Activated T-helper 17 cell treated with anti-CD3 and anti-CD28 coated beads, Interleukin-2, amount 50 U/mL, for 72 hours (primary cell): ENCODE measurements at regions not wholly inside any gene's neighbourhood (a gene's known extent, or its start where the extent isn't known, plus 50 kb on each side); places are given as distances from the start of the nearest gene placed in this dataset.

Experiments
- ATAC-seq: fragments of 150-1000 bp; cut with Tn5 transposase; replicated peaks from 2 replicates; pipeline ENCODE4 v1.10.0; 2021; ENCODE audit warnings: mild to moderate bottlenecking, moderate library complexity
- H3K27ac Mint-ChIP-seq: one replicate; pipeline ENCODE4 v1.8.0; 2022; ENCODE audit warnings: mixed read lengths
- H3K27me3 Mint-ChIP-seq: one replicate; pipeline ENCODE4 v1.8.0; 2022; ENCODE audit warnings: mixed read lengths
- H3K36me3 Mint-ChIP-seq: one replicate; pipeline ENCODE4 v1.8.0; 2022; ENCODE audit warnings: low read depth, mild to moderate bottlenecking, mixed read lengths
- H3K4me1 Mint-ChIP-seq: one replicate; pipeline ENCODE4 v1.8.0; 2022; ENCODE audit warnings: mixed read lengths
- H3K4me3 Mint-ChIP-seq: one replicate; pipeline ENCODE4 v1.8.0; 2022; ENCODE audit warnings: mild to moderate bottlenecking, mixed read lengths
- H3K9me3 Mint-ChIP-seq: one replicate; pipeline ENCODE4 v1.8.0; 2022; ENCODE audit warnings: mixed read lengths

DNA sequence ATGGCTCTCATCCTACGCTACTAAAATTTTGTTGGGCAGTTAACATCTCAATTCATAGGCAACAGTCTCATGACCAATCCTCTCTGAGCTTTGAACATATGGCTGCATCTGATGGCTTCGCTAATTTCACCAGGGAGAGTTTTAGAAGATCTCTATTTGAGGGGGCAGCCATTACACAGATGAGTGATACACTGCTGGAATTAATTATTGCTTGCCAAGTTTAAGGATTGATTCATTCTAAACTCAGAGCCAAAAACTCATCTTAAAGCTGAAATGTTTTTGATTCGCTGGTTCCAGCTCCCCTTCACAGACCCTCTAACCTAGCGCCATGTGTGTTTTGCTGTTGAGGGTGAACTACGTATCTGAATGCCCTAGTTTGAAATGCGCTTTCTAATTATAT is 519.9 kb upstream of the WWC1 start:
- peaks cover 4% of the 10 kb centered on the region for H3K27me3 Mint-ChIP-seq
- peaks cover 4% of the 10 kb centered on the region for H3K9me3 Mint-ChIP-seq
- no peak for ATAC-seq
- H3K4me1 Mint-ChIP-seq = no peaks in the 10 kb centered on the region
- no peak overlapping the region for H3K27ac Mint-ChIP-seq
- H3K4me3 Mint-ChIP-seq = no peak overlapping the region
- no peaks in the 10 kb centered on the region for H3K36me3 Mint-ChIP-seq

DNA sequence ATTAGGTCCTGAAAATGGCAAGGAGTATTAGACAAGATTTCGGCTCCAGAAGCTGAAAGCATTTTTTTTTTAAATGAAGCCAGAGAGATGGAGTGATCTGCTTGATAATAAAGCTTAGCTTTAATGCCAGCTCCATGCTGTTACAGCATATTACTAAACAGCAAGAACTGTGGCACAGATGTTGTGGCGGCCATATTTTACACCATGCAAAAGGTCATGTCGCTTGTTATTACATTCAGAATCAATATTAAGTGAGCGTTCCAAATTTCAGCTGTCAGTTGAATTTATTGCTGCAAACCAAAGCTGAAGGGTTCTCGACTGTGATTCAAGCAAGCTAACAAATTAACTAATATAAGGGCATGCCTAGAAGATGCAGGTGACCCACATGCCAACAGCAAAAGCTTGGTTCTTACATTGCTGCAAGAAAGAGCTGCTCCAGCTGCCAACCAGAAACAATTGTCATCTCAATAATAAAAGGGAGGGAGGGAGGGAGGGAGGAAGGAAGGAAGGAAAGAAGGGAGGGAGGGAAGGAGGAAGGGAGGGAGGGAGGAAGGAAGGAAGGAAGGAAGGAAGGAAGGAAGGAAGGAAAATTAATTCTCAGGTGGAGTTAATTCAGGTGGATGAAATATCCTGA is 517.7 kb upstream of the WWC1 start:
- Mint-ChIP-seq H3K4me3 (no peak overlapping the region), H3K27ac (no peak overlapping the region), H3K9me3 (peaks cover 4% of the 10 kb centered on the region), H3K27me3 (peaks cover 4% of the 10 kb centered on the region), H3K4me1 (no peaks in the 10 kb centered on the region), H3K36me3 (no peaks in the 10 kb centered on the region)
- ATAC-seq = no peak

DNA sequence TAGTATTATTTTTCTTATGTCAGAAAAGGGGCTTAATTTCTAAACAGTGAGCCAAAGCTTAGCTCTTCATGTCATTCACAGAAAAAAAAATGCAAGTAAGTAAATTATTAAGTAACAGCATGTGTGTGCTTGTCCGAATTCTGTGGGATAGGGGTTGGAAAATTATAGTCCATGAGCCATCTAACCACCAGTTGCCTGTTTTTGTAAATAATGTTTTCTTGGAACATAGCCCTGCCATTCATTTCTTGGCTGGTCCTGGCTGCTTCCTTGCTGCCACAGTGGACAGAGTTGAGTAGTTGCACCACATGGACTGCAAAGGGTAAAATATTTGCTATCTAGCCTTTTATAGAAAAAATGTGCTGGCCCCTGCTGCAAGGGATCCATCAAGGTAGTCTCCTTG is 513.7 kb upstream of the WWC1 start:
- Mint-ChIP-seq H3K27ac (no peak overlapping the region), H3K4me1 (no peaks in the 10 kb centered on the region), H3K36me3 (no peaks in the 10 kb centered on the region), H3K27me3 (no peaks in the 10 kb centered on the region), H3K9me3 (no peaks in the 10 kb centered on the region), H3K4me3 (no peak overlapping the region)
- no peak for ATAC-seq

DNA sequence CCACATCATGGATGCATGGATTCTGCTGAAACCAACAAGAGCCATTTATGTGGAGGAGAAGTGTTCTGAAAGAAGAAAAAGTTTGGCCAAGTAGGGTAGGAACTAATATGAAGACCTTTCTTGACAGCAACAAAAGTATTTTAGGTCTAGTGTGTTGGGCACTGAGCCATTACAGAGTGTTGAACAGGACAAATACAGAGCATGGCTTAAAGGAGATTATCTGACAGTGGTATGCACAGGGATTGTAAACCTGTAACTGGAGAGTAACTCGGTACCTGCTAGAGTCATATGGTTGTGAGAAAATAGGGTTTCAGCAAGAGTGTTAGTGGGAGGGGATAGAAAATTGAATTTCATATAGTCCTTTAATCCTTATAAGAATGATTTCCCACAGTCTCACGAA is 513.2 kb upstream of the WWC1 start:
- no peak for ATAC-seq
- Mint-ChIP-seq H3K27ac (no peak overlapping the region), H3K9me3 (no peaks in the 10 kb centered on the region), H3K27me3 (no peaks in the 10 kb centered on the region), H3K36me3 (no peaks in the 10 kb centered on the region), H3K4me1 (no peaks in the 10 kb centered on the region), H3K4me3 (no peak overlapping the region)

DNA sequence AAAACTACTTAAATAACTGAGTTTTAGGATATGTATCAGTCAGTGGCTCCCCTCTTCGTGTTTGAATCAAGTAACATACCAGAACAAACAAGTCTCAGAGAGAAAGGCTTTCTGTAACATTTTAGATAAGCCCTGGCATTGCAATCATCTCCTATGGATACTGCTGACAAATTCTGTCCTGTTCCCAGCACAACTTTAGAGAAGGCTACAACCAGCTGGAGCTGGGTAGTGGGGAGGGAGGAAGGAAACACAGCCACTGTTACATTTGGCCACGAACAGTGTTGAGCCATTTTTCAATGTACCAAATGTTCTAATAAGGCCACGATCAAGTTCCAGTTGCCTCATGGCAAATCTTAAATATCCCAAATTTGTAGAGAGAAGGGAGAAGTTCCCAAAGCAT is 511.8 kb upstream of the WWC1 start:
- H3K27me3 Mint-ChIP-seq = no peaks in the 10 kb centered on the region
- H3K4me1 Mint-ChIP-seq = no peaks in the 10 kb centered on the region
- H3K27ac Mint-ChIP-seq = no peak overlapping the region
- no peaks in the 10 kb centered on the region for H3K9me3 Mint-ChIP-seq
- no peak for ATAC-seq
- H3K36me3 Mint-ChIP-seq = no peaks in the 10 kb centered on the region
- H3K4me3 Mint-ChIP-seq = no peak overlapping the region

DNA sequence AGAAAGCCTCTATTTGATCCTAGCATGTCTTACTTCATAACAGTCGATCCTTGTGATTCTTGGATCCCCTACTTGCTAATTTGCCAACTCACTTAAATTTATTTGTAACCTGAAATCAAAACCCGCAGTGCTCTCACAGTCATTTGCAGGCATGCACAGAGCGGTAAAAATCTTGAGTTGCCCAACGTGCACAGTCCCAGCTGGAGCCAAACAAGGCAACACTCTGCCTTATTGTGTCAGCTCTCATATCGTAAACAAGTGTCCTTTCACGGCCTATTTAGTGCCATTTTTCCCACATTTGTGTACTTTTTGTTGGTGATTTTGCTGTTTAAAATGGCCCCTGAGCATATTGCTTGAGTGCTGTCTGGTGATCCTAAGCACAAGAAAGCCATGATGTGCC is 511.3 kb upstream of the WWC1 start:
- Mint-ChIP-seq H3K4me3 (no peak overlapping the region), H3K9me3 (no peaks in the 10 kb centered on the region), H3K27ac (no peak overlapping the region), H3K36me3 (no peaks in the 10 kb centered on the region), H3K27me3 (no peaks in the 10 kb centered on the region), H3K4me1 (no peaks in the 10 kb centered on the region)
- ATAC-seq = no peak

DNA sequence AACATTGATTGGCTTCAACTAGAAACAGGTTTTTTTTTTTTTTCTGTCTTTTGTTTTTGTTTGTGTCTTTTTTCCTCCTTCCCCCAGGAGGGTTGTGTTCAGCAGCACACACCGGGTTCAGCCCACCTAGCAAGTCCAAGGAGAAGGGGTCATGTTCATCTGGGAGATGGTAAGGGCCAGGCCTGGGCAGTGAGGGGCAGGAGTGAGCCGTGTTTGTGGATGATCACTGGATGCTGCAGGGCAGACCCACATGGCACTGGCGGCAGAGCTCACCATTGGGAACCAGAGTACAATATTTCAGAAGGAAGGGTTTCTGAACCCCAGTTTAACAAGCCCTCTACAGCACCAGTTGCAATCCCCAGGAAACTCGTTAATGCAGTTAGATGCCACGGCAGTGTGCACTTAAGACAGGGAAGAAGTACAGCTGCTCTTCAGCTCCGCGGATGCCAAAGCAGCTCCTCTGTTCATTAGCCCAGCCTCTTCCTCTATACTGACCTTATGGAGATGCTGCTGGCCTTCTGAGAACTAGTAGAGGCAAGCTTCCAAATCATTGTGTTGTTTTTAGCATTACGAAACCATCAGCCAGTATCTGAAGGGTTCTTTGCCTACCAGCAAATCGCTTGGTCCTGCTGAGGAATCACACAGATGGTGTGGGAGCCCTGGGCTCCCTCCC is 508.2 kb upstream of the WWC1 start:
- H3K9me3 Mint-ChIP-seq = no peaks in the 10 kb centered on the region
- no peak overlapping the region for H3K27ac Mint-ChIP-seq

DNA sequence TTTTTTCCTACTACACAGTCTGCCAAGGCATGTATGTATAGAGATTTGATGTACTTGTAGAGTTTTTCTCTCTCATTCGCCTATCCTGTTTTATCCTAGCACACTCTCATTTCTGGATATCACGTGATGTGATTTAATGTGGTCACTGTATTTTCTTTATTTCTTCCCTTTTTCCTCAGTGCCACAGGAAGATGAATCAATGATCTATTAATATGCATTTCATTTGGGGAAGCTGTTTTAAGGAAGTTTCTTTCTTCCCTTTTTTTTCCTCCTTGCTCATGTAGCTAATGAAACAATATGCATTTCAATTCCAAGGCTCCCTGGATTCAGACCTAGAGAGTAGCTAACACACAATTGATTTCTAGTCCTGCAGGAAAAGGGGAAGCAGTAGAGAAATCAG is 506.3 kb upstream of the WWC1 start:
- no peak for ATAC-seq
- Mint-ChIP-seq H3K4me3 (no peak overlapping the region), H3K4me1 (no peaks in the 10 kb centered on the region)

More for the DNA sequence above, 508.2 kb upstream of the WWC1 start:
- no peaks in the 10 kb centered on the region for H3K36me3 Mint-ChIP-seq
- no peak overlapping the region for H3K4me3 Mint-ChIP-seq
- ATAC-seq = no peak
- no peaks in the 10 kb centered on the region for H3K4me1 Mint-ChIP-seq
- no peaks in the 10 kb centered on the region for H3K27me3 Mint-ChIP-seq

DNA sequence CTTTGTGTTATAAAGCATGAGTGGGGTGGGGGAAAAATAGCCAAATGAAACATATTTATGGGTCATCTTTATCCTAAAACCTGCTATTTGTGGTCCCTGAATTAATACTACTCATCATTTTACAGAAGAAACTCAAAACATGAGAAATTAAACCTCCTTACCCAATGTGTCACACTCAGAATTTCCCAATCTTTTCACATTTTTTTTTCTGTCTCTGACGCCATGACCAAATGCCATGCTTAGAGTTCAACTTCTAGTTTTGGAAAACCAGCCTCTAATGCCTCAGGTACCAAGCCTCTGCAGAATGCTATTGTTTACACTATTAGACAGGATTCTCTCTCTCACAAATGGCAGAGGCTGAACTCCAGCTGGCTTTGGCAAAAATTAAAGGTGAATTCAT is 505.5 kb upstream of the WWC1 start:
- Mint-ChIP-seq H3K4me3 (no peak overlapping the region), H3K36me3 (no peaks in the 10 kb centered on the region), H3K4me1 (no peaks in the 10 kb centered on the region), H3K9me3 (no peaks in the 10 kb centered on the region), H3K27ac (no peak overlapping the region), H3K27me3 (no peaks in the 10 kb centered on the region)
- no peak for ATAC-seq

More for the DNA sequence above, 506.3 kb upstream of the WWC1 start:
- no peaks in the 10 kb centered on the region for H3K36me3 Mint-ChIP-seq
- H3K27me3 Mint-ChIP-seq = no peaks in the 10 kb centered on the region
- no peak overlapping the region for H3K27ac Mint-ChIP-seq
- no peaks in the 10 kb centered on the region for H3K9me3 Mint-ChIP-seq

DNA sequence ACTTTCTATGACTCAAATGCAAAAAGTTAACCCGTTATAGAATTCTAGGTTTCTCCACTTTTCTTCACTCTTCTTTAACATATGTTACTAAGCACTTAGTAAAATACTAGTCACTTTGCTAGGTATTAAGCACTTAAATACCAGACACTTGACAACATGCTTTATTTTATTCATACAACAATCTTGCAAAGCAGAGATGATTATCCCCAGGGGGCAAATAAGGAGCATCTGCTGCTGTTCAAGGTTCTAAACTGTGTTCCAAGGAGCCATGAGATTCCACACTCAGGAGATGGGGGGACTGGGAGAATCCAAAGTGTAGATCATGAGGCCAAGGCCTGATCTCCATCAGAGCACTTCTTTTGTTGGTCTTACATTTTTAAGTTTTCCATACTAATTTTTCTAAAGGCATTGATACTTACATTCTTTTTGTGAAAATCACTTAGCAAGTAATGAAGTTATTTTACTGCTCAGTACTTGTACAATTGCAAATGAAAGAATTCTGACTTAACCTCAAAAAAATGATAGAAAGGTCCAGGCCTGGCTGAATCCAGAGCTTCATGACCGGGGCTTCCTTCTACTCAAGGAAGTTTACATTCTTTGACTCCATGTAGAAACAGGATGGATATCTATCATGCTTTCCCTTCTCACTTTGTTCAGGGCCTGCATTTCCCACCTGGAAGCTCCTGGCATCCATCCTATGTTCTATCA is 504.4 kb upstream of the WWC1 start:
- no peak overlapping the region for H3K27ac Mint-ChIP-seq
- no peaks in the 10 kb centered on the region for H3K27me3 Mint-ChIP-seq
- no peak for ATAC-seq
- H3K9me3 Mint-ChIP-seq = no peaks in the 10 kb centered on the region
- no peaks in the 10 kb centered on the region for H3K36me3 Mint-ChIP-seq
- no peaks in the 10 kb centered on the region for H3K4me1 Mint-ChIP-seq
- no peak overlapping the region for H3K4me3 Mint-ChIP-seq

DNA sequence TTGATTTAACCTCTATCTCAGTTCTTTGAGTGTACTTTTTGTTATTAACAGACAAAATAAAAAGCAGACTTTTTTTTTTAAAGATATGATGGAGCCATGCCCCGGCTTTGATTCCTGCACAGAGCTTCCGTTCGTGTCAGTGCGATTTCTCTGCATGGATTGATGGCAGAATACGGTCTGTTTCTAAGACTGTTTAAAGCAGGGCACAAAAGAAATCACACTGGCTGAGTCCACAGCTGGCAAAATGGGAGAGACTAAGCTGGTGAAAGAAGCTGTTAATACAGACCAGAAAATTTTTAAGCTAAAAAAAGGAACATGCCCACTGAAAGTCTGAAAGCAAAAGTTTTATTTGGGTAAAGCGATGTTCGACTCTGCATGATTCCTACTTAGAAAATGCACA is 501.4 kb upstream of the WWC1 start:
- no peak overlapping the region for H3K4me3 Mint-ChIP-seq
- H3K27me3 Mint-ChIP-seq = no peaks in the 10 kb centered on the region
- H3K36me3 Mint-ChIP-seq = no peaks in the 10 kb centered on the region
- no peaks in the 10 kb centered on the region for H3K4me1 Mint-ChIP-seq
- no peak for ATAC-seq
- no peaks in the 10 kb centered on the region for H3K9me3 Mint-ChIP-seq
- no peak overlapping the region for H3K27ac Mint-ChIP-seq

DNA sequence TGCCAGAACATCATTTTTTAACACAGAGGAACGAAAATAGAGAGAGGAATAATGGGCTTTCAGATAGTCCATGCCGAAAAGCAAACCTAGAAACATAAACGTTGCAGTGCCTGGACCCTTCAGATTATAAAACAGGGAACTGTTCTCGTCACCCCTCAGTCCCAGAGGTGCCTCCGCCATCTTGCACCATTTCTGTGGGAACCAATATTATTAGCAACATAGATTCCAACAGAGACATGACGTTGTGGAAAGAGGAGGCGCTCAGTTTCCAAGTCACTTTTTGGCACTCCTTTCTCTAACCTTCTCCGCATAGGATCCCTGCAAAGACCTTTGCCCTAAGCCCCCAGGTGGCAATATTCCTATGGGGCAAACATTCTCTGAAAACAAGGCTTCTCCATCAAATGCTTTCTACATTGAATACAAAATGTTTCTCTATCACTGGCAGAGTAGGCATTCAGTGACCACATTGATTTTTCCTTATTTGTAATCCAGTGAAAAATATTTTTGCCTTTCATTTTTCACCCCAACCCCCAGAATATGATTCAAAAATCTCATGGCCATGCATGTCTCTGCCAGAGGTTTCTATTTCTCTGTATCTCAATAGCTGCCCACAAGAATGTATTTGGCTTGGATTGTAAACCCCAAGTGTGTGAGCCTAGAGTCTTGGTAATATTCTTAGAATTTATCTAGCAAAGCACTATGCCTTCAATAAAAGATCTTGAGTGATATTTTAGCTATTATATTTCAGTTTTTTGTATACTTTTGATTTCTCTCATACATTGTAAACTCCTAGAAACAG is 500.8 kb upstream of the WWC1 start:
- Mint-ChIP-seq H3K27ac (no peak overlapping the region), H3K27me3 (no peaks in the 10 kb centered on the region), H3K36me3 (no peaks in the 10 kb centered on the region), H3K4me1 (no peaks in the 10 kb centered on the region), H3K9me3 (no peaks in the 10 kb centered on the region), H3K4me3 (no peak overlapping the region)
- ATAC-seq = no peak

DNA sequence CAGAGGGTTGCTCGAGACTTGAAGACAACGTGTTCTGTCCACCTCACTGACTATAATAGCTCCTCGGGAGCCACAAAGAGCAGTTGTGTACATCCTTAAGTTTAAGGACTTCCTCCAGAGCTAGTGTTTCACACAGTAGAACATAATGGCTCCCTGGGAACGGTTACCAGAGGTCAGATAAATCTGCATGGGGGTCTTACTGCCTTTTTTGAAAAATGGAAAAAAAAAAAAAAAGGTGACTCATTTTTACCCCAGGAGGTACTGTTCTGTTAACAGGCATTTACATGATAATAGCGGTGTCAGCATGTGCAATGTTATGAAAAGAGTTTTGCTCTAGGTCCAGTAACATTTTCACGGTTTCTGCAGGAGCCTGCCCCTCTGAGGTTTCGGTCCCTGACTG is 498.9 kb upstream of the WWC1 start:
- no peak overlapping the region for H3K27ac Mint-ChIP-seq
- no peaks in the 10 kb centered on the region for H3K27me3 Mint-ChIP-seq
- H3K4me3 Mint-ChIP-seq = no peak overlapping the region
- H3K9me3 Mint-ChIP-seq = no peaks in the 10 kb centered on the region
- no peaks in the 10 kb centered on the region for H3K36me3 Mint-ChIP-seq
- no peak for ATAC-seq
- no peaks in the 10 kb centered on the region for H3K4me1 Mint-ChIP-seq

DNA sequence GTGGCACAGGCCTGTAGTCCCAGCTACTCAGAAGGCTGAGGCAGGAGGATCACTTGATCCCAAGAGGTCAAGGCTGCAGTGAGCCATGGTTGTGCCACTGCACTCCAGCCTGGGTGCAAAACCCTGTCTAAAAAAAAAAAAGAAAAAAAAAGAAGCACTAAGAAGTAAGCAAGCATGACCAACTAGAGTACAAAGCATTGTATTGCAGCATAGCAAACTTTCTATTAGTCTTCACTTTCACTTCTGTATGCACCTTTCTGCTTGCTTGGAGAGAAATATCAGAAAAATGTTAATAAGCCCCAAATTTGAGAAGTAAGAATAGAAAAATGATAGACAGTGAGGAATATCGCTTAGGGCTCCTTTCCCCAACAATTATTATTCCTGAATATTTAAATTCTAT is 497.7 kb upstream of the WWC1 start:
- no peak for ATAC-seq
- H3K4me1 Mint-ChIP-seq = no peaks in the 10 kb centered on the region
- no peaks in the 10 kb centered on the region for H3K36me3 Mint-ChIP-seq
- H3K4me3 Mint-ChIP-seq = no peak overlapping the region
- H3K9me3 Mint-ChIP-seq = no peaks in the 10 kb centered on the region
- H3K27ac Mint-ChIP-seq = no peak overlapping the region
- H3K27me3 Mint-ChIP-seq = no peaks in the 10 kb centered on the region

DNA sequence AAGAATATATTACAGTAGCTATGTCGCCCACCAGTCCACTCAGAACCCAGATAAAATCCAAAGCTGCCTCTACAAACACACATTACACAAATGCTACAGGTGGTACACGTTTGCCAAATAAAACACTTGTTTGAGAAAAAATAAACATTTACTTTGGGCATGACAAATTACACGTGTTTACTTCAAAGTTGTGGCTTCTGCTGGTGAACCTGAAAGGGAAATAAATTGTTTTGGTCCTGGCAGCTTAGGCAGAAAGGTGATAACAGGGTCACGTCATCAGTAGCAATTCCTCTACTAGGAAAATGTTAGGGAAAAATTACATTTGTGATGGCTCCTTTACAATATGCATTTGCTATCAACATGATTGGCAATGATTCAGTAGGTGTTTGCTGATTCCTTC is 497.3 kb upstream of the WWC1 start:
- no peak overlapping the region for H3K4me3 Mint-ChIP-seq

More for the DNA sequence above, 497.3 kb upstream of the WWC1 start:
- no peak overlapping the region for H3K27ac Mint-ChIP-seq
- no peak for ATAC-seq
- no peaks in the 10 kb centered on the region for H3K36me3 Mint-ChIP-seq
- H3K9me3 Mint-ChIP-seq = no peaks in the 10 kb centered on the region
- H3K4me1 Mint-ChIP-seq = no peaks in the 10 kb centered on the region
- no peaks in the 10 kb centered on the region for H3K27me3 Mint-ChIP-seq
